A673 (cell line): ENCODE measurements at regions not wholly inside any gene's neighbourhood (a gene's known extent, or its start where the extent isn't known, plus 50 kb on each side); places are given as distances from the start of the nearest gene placed in this dataset.

Experiments
- BruUV-seq: library from RNA; stranded (reverse); fragments of 400-500 nt; replicated peaks from 2 replicates; lab custom pipeline; 2021; lab: Mats Ljungman, UMichigan
- CTCF ChIA-PET: fragments of 300-600 bp; sonication (Branson Sonifier 250); formaldehyde crosslinking; loops from one replicate; lab custom pipeline; 2022; ENCODE audit warnings: antibody characterized with exemption; lab: Charles Lee
- POLR2A ChIA-PET: fragments of 300-600 bp; sonication (Branson Sonifier 250); formaldehyde crosslinking; loops from one replicate; lab custom pipeline; 2022; ENCODE audit warnings: antibody characterized with exemption; ENCODE audit not compliant: low non-redundant PET; lab: Charles Lee
- DNase-seq: peaks from one replicate; pipeline ENCODE4 v3.0.0-alpha.2; 2015; ENCODE audit warnings: low spot score
- H3K27ac ChIP-seq: fragments of 200-600 bp; sonication (generic); 2 replicates; pipeline ENCODE4 v1.5.1; 2016; ENCODE audit warnings: mixed run types, low read depth, mild to moderate bottlenecking, mixed read lengths, antibody characterized with exemption, low read length; ENCODE audit not compliant: poor library complexity, severe bottlenecking
- H3K27me3 ChIP-seq: fragments of 200-600 bp; sonication (generic); replicated peaks from 2 replicates; pipeline ENCODE4 v1.6.1; 2017; ENCODE audit warnings: mixed run types, low read depth, mild to moderate bottlenecking, mixed read lengths, antibody characterized with exemption, low read length; ENCODE audit not compliant: insufficient read depth, poor library complexity
- H3K36me3 ChIP-seq: fragments of 200-600 bp; sonication (generic); 2 replicates; pipeline ENCODE4 v1.6.1; 2016; ENCODE audit warnings: mixed run types, mild to moderate bottlenecking, mixed read lengths, antibody characterized with exemption, low read length; ENCODE audit not compliant: insufficient read depth, poor library complexity, severe bottlenecking
- H3K4me1 ChIP-seq: fragments of 200-600 bp; sonication (generic); 2 replicates; pipeline ENCODE4 v1.6.1; 2017; ENCODE audit warnings: mixed run types, mild to moderate bottlenecking, mixed read lengths, antibody characterized with exemption, low read length; ENCODE audit not compliant: insufficient read depth, poor library complexity, severe bottlenecking
- H3K4me3 ChIP-seq: fragments of 200-600 bp; sonication (generic); 2 replicates; pipeline ENCODE4 v1.5.1; 2016; ENCODE audit warnings: low read depth, mixed run types, mild to moderate bottlenecking, mixed read lengths, low read length; ENCODE audit not compliant: poor library complexity, severe bottlenecking
- H3K9me3 ChIP-seq: fragments of 200-600 bp; sonication (generic); 2 replicates; pipeline ENCODE4 v1.6.1; 2016; ENCODE audit warnings: mixed run types, low read depth, mild to moderate bottlenecking, mixed read lengths, antibody characterized with exemption, low read length; ENCODE audit not compliant: poor library complexity, severe bottlenecking
- EZH2 ChIP-seq: fragments of 200-600 bp; sonication (generic); IDR thresholded peaks from 2 replicates; pipeline ENCODE4 v1.6.1; 2017; ENCODE audit warnings: borderline replicate concordance, low read depth, mild to moderate bottlenecking, mixed read lengths, antibody characterized with exemption, low read length; ENCODE audit not compliant: poor library complexity, severe bottlenecking
- intact Hi-C: fragments of 100-400 bp; cut with micrococcal nuclease; formaldehyde crosslinking; loops from one replicate; pipeline ENCODE4 v1.10.0; 2022; ENCODE audit not compliant: unreplicated experiment
- TF ChIP-seq, protein P1 (sequence below): fragments of 300-800, 200-600 bp; sonication (generic); conservative IDR thresholded peaks from 2 replicates; pipeline ENCODE4 v1.5.1; 2017; ENCODE audit warnings: low read depth, mild to moderate bottlenecking, antibody characterized with exemption, low read length, moderate library complexity, mixed read lengths

DNA sequence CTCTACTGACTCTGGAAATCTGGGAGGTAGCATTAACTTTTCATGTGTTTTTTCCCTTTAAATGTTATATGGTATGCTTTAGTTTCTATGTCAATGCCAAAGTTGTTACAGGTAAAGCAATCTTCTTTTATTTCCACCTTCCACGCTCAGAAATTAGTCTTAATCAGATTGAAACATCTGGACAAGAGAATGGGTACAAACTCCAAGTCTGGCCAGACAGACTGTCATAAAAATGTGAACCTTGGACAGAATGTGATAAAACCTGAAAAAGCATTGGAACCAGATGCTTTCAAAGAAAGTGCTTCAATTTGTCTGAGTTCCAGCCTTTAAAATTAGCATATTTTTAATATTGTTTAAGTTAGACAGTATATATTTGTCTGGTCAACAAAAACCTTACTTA lies 110.7 kb upstream of the P2RY1 start:
- intact Hi-C loops = no loop called here
- Histone ChIP-seq H3K4me1 (peaks cover 30% of the 10 kb centered on the region), H3K36me3 (no peaks in the 10 kb centered on the region), H3K4me3 (no peak overlapping the region), H3K9me3 (no peaks in the 10 kb centered on the region), H3K27me3 (no peaks in the 10 kb centered on the region), H3K27ac (no peak overlapping the region)
- BruUV-seq = no TSS peak
- ChIA-PET CTCF (no interaction called here), POLR2A (no interaction called here)
- DNase-seq = no peak
- TF ChIP-seq, protein P1, sequence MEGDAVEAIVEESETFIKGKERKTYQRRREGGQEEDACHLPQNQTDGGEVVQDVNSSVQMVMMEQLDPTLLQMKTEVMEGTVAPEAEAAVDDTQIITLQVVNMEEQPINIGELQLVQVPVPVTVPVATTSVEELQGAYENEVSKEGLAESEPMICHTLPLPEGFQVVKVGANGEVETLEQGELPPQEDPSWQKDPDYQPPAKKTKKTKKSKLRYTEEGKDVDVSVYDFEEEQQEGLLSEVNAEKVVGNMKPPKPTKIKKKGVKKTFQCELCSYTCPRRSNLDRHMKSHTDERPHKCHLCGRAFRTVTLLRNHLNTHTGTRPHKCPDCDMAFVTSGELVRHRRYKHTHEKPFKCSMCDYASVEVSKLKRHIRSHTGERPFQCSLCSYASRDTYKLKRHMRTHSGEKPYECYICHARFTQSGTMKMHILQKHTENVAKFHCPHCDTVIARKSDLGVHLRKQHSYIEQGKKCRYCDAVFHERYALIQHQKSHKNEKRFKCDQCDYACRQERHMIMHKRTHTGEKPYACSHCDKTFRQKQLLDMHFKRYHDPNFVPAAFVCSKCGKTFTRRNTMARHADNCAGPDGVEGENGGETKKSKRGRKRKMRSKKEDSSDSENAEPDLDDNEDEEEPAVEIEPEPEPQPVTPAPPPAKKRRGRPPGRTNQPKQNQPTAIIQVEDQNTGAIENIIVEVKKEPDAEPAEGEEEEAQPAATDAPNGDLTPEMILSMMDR = no peak
- no peak for TF ChIP-seq EZH2

DNA sequence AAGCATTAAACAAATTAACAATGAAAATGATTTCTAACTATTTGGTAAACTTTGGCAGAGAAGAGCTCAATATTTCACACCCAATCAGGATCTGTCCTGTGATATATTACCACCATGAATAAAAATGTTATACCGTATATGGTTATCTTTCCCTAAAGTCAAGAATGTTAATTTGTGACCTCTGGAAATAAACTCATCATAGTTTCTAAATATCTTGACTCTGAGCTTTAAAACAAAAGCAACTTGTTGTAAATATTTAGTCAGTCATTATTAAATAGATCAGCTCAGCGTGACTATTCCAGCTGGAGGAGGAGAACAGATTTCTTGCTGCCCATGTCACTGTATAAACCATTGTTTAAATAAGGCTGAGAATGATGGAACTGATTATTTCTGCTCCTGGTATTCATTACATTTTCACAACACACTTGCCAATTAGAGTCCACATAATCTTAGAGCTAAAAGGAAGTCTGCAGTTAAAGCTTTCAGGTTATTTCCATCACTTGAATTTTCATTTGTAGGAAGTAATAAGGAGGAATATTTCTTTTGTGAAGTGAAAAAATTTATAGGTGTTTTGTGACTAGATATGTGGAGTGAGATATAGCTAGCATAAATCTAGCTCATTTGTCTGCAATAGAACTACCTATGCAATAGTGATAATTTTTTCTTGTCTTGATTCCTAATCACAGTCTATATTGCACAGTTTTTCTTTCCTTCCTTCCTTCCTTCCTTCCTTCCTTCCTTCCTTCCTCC lies 106.5 kb upstream of the P2RY1 start:
- intact Hi-C loops = loop anchor here (5.0 kb wide), 1 partner anchor 109 kb away; the partner anchor contains the start of gene P2RY1
- Histone ChIP-seq H3K27me3 (no peaks in the 10 kb centered on the region), H3K27ac (peak overlapping the region; percentile 83), H3K9me3 (no peaks in the 10 kb centered on the region), H3K4me3 (no peak overlapping the region), H3K4me1 (peaks cover 40% of the 10 kb centered on the region), H3K36me3 (no peaks in the 10 kb centered on the region)
- BruUV-seq = no TSS peak
- POLR2A ChIA-PET = interaction anchor here (0.6 to 0.7 kb wide), 4 partner anchors 182 to 1149 kb away, joined by 4 to 27 read pairs (median 5); no protein-coding TSS in a partner anchor
- TF ChIP-seq, protein P1 = no peak
- no peak for TF ChIP-seq EZH2
- DNase-seq = peak; percentile 87
- CTCF ChIA-PET = no interaction called here

DNA sequence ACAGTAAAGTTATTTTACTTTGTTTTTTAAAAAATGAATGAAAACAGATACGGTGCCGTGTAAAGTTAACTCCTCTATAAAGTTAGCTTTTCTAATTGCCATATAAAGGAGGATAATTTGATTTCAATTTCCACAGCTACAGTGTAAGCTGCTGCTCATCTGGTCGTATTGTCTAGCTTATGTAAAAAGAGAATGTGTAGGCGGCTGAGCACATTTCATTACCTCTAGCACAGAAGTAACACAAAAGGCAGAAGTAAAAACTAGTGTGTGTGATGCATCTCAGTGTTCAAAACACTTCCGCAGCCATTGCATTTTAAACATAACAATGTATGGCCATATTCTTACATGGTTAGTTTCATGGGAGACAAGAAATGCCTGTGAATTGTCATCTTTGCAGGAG lies 105.0 kb upstream of the P2RY1 start:
- peak overlapping the region; percentile 83 for H3K27ac ChIP-seq
- TF ChIP-seq EZH2 = no peak
- TF ChIP-seq, protein P1 = no peak
- no peaks in the 10 kb centered on the region for H3K9me3 ChIP-seq
- DNase-seq = peak; percentile 68
- no peak overlapping the region for H3K4me3 ChIP-seq
- H3K4me1 ChIP-seq = peaks cover 40% of the 10 kb centered on the region
- intact Hi-C loops = loop anchor here (5.0 kb wide), 1 partner anchor 107 kb away; the partner anchor contains the start of gene P2RY1
- CTCF ChIA-PET = no interaction called here
- H3K36me3 ChIP-seq = no peaks in the 10 kb centered on the region
- POLR2A ChIA-PET = no interaction called here
- no TSS peak for BruUV-seq
- H3K27me3 ChIP-seq = no peaks in the 10 kb centered on the region
